ENCODE measurements at regions not wholly inside any gene's neighbourhood (a gene's known extent, or its start where the extent isn't known, plus 50 kb on each side); places are given as distances from the start of the nearest gene placed in this dataset.

GRCh38 chr18:25595274-25596060, 243.5 kb upstream of the ZNF521 start:
- TF ChIP-seq, protein P1, sequence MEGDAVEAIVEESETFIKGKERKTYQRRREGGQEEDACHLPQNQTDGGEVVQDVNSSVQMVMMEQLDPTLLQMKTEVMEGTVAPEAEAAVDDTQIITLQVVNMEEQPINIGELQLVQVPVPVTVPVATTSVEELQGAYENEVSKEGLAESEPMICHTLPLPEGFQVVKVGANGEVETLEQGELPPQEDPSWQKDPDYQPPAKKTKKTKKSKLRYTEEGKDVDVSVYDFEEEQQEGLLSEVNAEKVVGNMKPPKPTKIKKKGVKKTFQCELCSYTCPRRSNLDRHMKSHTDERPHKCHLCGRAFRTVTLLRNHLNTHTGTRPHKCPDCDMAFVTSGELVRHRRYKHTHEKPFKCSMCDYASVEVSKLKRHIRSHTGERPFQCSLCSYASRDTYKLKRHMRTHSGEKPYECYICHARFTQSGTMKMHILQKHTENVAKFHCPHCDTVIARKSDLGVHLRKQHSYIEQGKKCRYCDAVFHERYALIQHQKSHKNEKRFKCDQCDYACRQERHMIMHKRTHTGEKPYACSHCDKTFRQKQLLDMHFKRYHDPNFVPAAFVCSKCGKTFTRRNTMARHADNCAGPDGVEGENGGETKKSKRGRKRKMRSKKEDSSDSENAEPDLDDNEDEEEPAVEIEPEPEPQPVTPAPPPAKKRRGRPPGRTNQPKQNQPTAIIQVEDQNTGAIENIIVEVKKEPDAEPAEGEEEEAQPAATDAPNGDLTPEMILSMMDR (IDR thresholded peaks at IDR 0.05; ENCODE audit: poor library complexity) = no peak
- TF ChIP-seq EZH2 (IDR thresholded peaks at IDR 0.05; ENCODE audit: borderline replicate concordance) = no peak
